Endothelial cell of umbilical vein (primary cell): ENCODE measurements at regions not wholly inside any gene's neighbourhood (a gene's known extent, or its start where the extent isn't known, plus 50 kb on each side); places are given as distances from the start of the nearest gene placed in this dataset.

Source experiments
- CTCF ChIP-seq, 2 donors: IDR thresholded peaks; 1 replicate in 1 of 2; 2 replicates in 1 of 2; pipeline ENCODE4 v1.5.1; 2011; ENCODE audit warnings: low read length in 2 of 2, mild to moderate bottlenecking in 2 of 2, moderate library complexity in 2 of 2, control low read depth in 1 of 2, inconsistent platforms in 1 of 2, low read depth in 1 of 2; ENCODE audit not compliant: insufficient read depth in 1 of 2; ENCODE audit errors: extremely low read depth in 1 of 2
- EZH2 ChIP-seq: IDR thresholded peaks from 2 replicates; pipeline ENCODE4 v1.6.1; 2012; ENCODE audit warnings: borderline replicate concordance, low read depth, mild to moderate bottlenecking, moderate library complexity, low read length, inconsistent platforms; ENCODE audit not compliant: severe bottlenecking
- MYC ChIP-seq: IDR thresholded peaks from one replicate; pipeline ENCODE4 v1.6.1; 2011; ENCODE audit warnings: mild to moderate bottlenecking, low read depth, low read length

DNA sequence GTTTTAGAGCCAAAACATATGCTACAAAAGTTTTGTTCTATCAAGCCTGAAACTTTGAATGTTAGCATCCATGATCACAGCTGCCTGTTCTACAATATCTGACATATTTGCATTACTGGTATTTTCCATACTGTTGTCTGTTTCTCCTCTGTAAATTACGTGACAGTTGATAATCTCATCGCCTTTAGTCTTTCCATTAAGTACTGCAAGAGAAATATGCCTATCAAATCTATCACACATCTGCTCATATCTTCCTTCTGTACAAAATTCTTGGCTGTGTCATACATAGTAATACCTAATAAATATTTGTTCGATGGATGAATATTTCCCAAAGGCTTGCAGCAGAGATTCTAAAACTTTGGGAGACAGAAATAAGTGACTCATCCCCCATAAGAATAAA is 717.3 kb downstream of the OTOL1 start:
- TF ChIP-seq MYC (no peak), CTCF (IDR thresholded peaks at IDR 0.05; ENCODE audit: extremely low read depth in 1 of 2, insufficient read depth in 1 of 2, low read depth in 1 of 2, low read length in 2 of 2) (no peak), EZH2 (no peak)
